ENCODE measurements at regions not wholly inside any gene's neighbourhood (a gene's known extent, or its start where the extent isn't known, plus 50 kb on each side); places are given as distances from the start of the nearest gene placed in this dataset.

GRCh38 chr18:24964216-24964615 is 387.8 kb downstream of the ZNF521 start:
- Histone ChIP-seq H3K36me3 (replicated peaks in 1 of 2; ENCODE audit: control insufficient read depth in 2 of 2, insufficient read depth in 2 of 2, low read length in 2 of 2) (peaks cover 0 to 2% of the 10 kb centered on the region in 2 donors), H2BK5ac (ENCODE audit: low read length) (no peak overlapping the region), H2BK15ac (ENCODE audit: low read length) (no peak overlapping the region), H2AK5ac (ENCODE audit: low read depth, low read length) (no peak overlapping the region), H4K91ac (ENCODE audit: low read depth, low read length, poor library complexity) (no peak overlapping the region), H4K8ac (ENCODE audit: low read depth, low read length) (no peak overlapping the region), H3K14ac (ENCODE audit: low read length) (no peak overlapping the region), H3K4me2 (ENCODE audit: insufficient read depth, low read length, poor library complexity, severe bottlenecking) (no peak overlapping the region), H3K9me3 (replicated peaks in 1 of 2; ENCODE audit: control insufficient read depth in 2 of 2, insufficient read depth in 1 of 2, low read depth in 1 of 2, low read length in 2 of 2) (peaks cover 0 to 2% of the 10 kb centered on the region in 2 donors), H3K18ac (ENCODE audit: low read length) (no peak overlapping the region), H3K9ac (ENCODE audit: low read depth, low read length, poor library complexity) (no peak overlapping the region), H2BK120ac (ENCODE audit: low read depth, low read length) (no peak overlapping the region), H3K23ac (ENCODE audit: low read depth, low read length, poor library complexity) (no peak overlapping the region), H3K4me3 (ENCODE audit: low read length in 2 of 2) (no peak overlapping the region), H3K27ac (replicated peaks; ENCODE audit: low read length) (no peak overlapping the region), H3K79me1 (ENCODE audit: low read depth, low read length) (no peaks in the 10 kb centered on the region), H3K4ac (ENCODE audit: low read length) (no peak overlapping the region), H2BK12ac (ENCODE audit: low read length) (no peak overlapping the region), H3K27me3 (ENCODE audit: control insufficient read depth in 3 of 3, insufficient read depth in 3 of 3, low read depth in 1 of 3, low read length in 3 of 3) (no peaks in the 10 kb centered on the region), H3K4me1 (ENCODE audit: control insufficient read depth in 2 of 2, insufficient read depth in 1 of 2, low read depth in 1 of 2, low read length in 2 of 2) (no peaks in the 10 kb centered on the region), H2AFZ (ENCODE audit: low read length) (no peak overlapping the region)
- no CpG with 5 or more reads among the region's 4 CpGs for WGBS, 2 donors (ENCODE audit: extremely low coverage in 2 of 2, insufficient read length in 2 of 2, insufficient replicate concordance in 1 of 2)
- DNase-seq (ENCODE audit: low spot score): no peak

GRCh38 chr18:24968238-24968775 is 383.7 kb downstream of the ZNF521 start:
- Histone ChIP-seq H2AFZ (ENCODE audit: low read length) (no peak overlapping the region), H3K4me1 (ENCODE audit: control insufficient read depth in 2 of 2, insufficient read depth in 1 of 2, low read depth in 1 of 2, low read length in 2 of 2) (no peaks in the 10 kb centered on the region), H2BK5ac (ENCODE audit: low read length) (no peak overlapping the region), H3K9ac (ENCODE audit: low read depth, low read length, poor library complexity) (no peak overlapping the region), H3K23ac (ENCODE audit: low read depth, low read length, poor library complexity) (no peak overlapping the region), H2BK120ac (ENCODE audit: low read depth, low read length) (no peak overlapping the region), H3K36me3 (replicated peaks in 1 of 2; ENCODE audit: control insufficient read depth in 2 of 2, insufficient read depth in 2 of 2, low read length in 2 of 2) (no peaks in the 10 kb centered on the region), H3K79me1 (ENCODE audit: low read depth, low read length) (no peaks in the 10 kb centered on the region), H2BK15ac (ENCODE audit: low read length) (no peak overlapping the region), H3K27ac (replicated peaks; ENCODE audit: low read length) (no peak overlapping the region), H2BK12ac (ENCODE audit: low read length) (no peak overlapping the region), H3K4me2 (ENCODE audit: insufficient read depth, low read length, poor library complexity, severe bottlenecking) (no peak overlapping the region), H3K9me3 (replicated peaks in 1 of 2; ENCODE audit: control insufficient read depth in 2 of 2, insufficient read depth in 1 of 2, low read depth in 1 of 2, low read length in 2 of 2) (peaks cover 0 to 2% of the 10 kb centered on the region in 2 donors), H3K27me3 (ENCODE audit: control insufficient read depth in 3 of 3, insufficient read depth in 3 of 3, low read depth in 1 of 3, low read length in 3 of 3) (no peaks in the 10 kb centered on the region), H3K4me3 (ENCODE audit: low read length in 2 of 2) (no peak overlapping the region), H4K8ac (ENCODE audit: low read depth, low read length) (no peak overlapping the region), H4K91ac (ENCODE audit: low read depth, low read length, poor library complexity) (no peak overlapping the region), H2AK5ac (ENCODE audit: low read depth, low read length) (no peak overlapping the region), H3K18ac (ENCODE audit: low read length) (no peak overlapping the region), H3K4ac (ENCODE audit: low read length) (no peak overlapping the region), H3K14ac (ENCODE audit: low read length) (no peak overlapping the region)
- DNase-seq (ENCODE audit: low spot score): no peak
- no CpG with 5 or more reads among the region's 3 CpGs for WGBS, 2 donors (ENCODE audit: extremely low coverage in 2 of 2, insufficient read length in 2 of 2, insufficient replicate concordance in 1 of 2)

- Histone ChIP-seq H3K4me1 (ENCODE audit: control insufficient read depth in 2 of 2, insufficient read depth in 1 of 2, low read depth in 1 of 2, low read length in 2 of 2) (no peaks in the 10 kb centered on the region), H2BK12ac (ENCODE audit: low read length) (no peak overlapping the region), H2AK5ac (ENCODE audit: low read depth, low read length) (no peak overlapping the region), H3K9me3 (replicated peaks in 1 of 2; ENCODE audit: control insufficient read depth in 2 of 2, insufficient read depth in 1 of 2, low read depth in 1 of 2, low read length in 2 of 2) (peaks cover 0 to 2% of the 10 kb centered on the region in 2 donors), H3K36me3 (replicated peaks in 1 of 2; ENCODE audit: control insufficient read depth in 2 of 2, insufficient read depth in 2 of 2, low read length in 2 of 2) (no peaks in the 10 kb centered on the region), H3K18ac (ENCODE audit: low read length) (no peak overlapping the region), H3K79me1 (ENCODE audit: low read depth, low read length) (no peaks in the 10 kb centered on the region), H2BK5ac (ENCODE audit: low read length) (no peak overlapping the region), H2BK15ac (ENCODE audit: low read length) (no peak overlapping the region), H4K91ac (ENCODE audit: low read depth, low read length, poor library complexity) (no peak overlapping the region), H3K4me2 (ENCODE audit: insufficient read depth, low read length, poor library complexity, severe bottlenecking) (no peak overlapping the region), H3K27ac (replicated peaks; ENCODE audit: low read length) (no peak overlapping the region), H2BK120ac (ENCODE audit: low read depth, low read length) (no peak overlapping the region), H4K8ac (ENCODE audit: low read depth, low read length) (no peak overlapping the region), H3K4me3 (ENCODE audit: low read length in 2 of 2) (no peak overlapping the region), H2AFZ (ENCODE audit: low read length) (no peak overlapping the region), H3K27me3 (ENCODE audit: control insufficient read depth in 3 of 3, insufficient read depth in 3 of 3, low read depth in 1 of 3, low read length in 3 of 3) (no peaks in the 10 kb centered on the region), H3K9ac (ENCODE audit: low read depth, low read length, poor library complexity) (no peak overlapping the region), H3K4ac (ENCODE audit: low read length) (no peak overlapping the region), H3K14ac (ENCODE audit: low read length) (no peak overlapping the region), H3K23ac (ENCODE audit: low read depth, low read length, poor library complexity) (no peak overlapping the region)
- no CpG with 5 or more reads among the region's 4 CpGs for WGBS, 2 donors (ENCODE audit: extremely low coverage in 2 of 2, insufficient read length in 2 of 2, insufficient replicate concordance in 1 of 2)
- DNase-seq (ENCODE audit: low spot score): no peak
These were observed 379.4 kb downstream of the ZNF521 start for GRCh38 chr18:24972577-24972976.

GRCh38 chr18:24974431-24974830 is 377.5 kb downstream of the ZNF521 start:
- H3K18ac ChIP-seq (ENCODE audit: low read length): no peak overlapping the region
- H3K4me3 ChIP-seq (ENCODE audit: low read length in 2 of 2): no peak overlapping the region
- H2AFZ ChIP-seq (ENCODE audit: low read length): no peak overlapping the region
- peaks cover 0 to 2% of the 10 kb centered on the region in 2 donors for H3K9me3 ChIP-seq (replicated peaks in 1 of 2; ENCODE audit: control insufficient read depth in 2 of 2, insufficient read depth in 1 of 2, low read depth in 1 of 2, low read length in 2 of 2)
- H3K27ac ChIP-seq (replicated peaks; ENCODE audit: low read length): no peak overlapping the region
- H3K27me3 ChIP-seq (ENCODE audit: control insufficient read depth in 3 of 3, insufficient read depth in 3 of 3, low read depth in 1 of 3, low read length in 3 of 3): no peaks in the 10 kb centered on the region
- no CpG with 5 or more reads among the region's 2 CpGs for WGBS, 2 donors (ENCODE audit: extremely low coverage in 2 of 2, insufficient read length in 2 of 2, insufficient replicate concordance in 1 of 2)
- no peak overlapping the region for H3K23ac ChIP-seq (ENCODE audit: low read depth, low read length, poor library complexity)
- H4K8ac ChIP-seq (ENCODE audit: low read depth, low read length): no peak overlapping the region
- no peak overlapping the region for H3K4ac ChIP-seq (ENCODE audit: low read length)
- H3K14ac ChIP-seq (ENCODE audit: low read length): no peak overlapping the region
- no peak overlapping the region for H2BK5ac ChIP-seq (ENCODE audit: low read length)
- no peaks in the 10 kb centered on the region for H3K79me1 ChIP-seq (ENCODE audit: low read depth, low read length)
- peaks cover 6% of the 10 kb centered on the region in 2 donors for H3K4me1 ChIP-seq (ENCODE audit: control insufficient read depth in 2 of 2, insufficient read depth in 1 of 2, low read depth in 1 of 2, low read length in 2 of 2)
- H2BK15ac ChIP-seq (ENCODE audit: low read length): no peak overlapping the region
- no peak overlapping the region for H3K9ac ChIP-seq (ENCODE audit: low read depth, low read length, poor library complexity)
- DNase-seq (ENCODE audit: low spot score): no peak
- H2BK120ac ChIP-seq (ENCODE audit: low read depth, low read length): no peak overlapping the region
- H2BK12ac ChIP-seq (ENCODE audit: low read length): no peak overlapping the region
- H2AK5ac ChIP-seq (ENCODE audit: low read depth, low read length): no peak overlapping the region
- H4K91ac ChIP-seq (ENCODE audit: low read depth, low read length, poor library complexity): no peak overlapping the region
- H3K36me3 ChIP-seq (replicated peaks in 1 of 2; ENCODE audit: control insufficient read depth in 2 of 2, insufficient read depth in 2 of 2, low read length in 2 of 2): no peaks in the 10 kb centered on the region
- H3K4me2 ChIP-seq (ENCODE audit: insufficient read depth, low read length, poor library complexity, severe bottlenecking): no peak overlapping the region
